Neural cell (in vitro differentiated cells): ENCODE measurements at regions not wholly inside any gene's neighbourhood (a gene's known extent, or its start where the extent isn't known, plus 50 kb on each side); places are given as distances from the start of the nearest gene placed in this dataset.

ENCODE experiments used
- CTCF ChIP-seq: fragments of 450-650 bp; IDR thresholded peaks from 2 replicates; pipeline ENCODE4 v1.5.1; 2014; ENCODE audit warnings: antibody characterized with exemption, mild to moderate bottlenecking, moderate library complexity; ENCODE audit not compliant: poor library complexity, severe bottlenecking
- RAD21 ChIP-seq: fragments of 450-650 bp; conservative IDR thresholded peaks from 2 replicates; pipeline ENCODE4 v1.6.1; 2014; ENCODE audit warnings: antibody characterized with exemption, mild to moderate bottlenecking, moderate library complexity

- TF ChIP-seq CTCF (no peak), RAD21 (no peak)
These were observed 59.5 kb upstream of the PROKR2 start for GRCh38 chr20:5376228-5376627.
